H9 (cell line): ENCODE measurements at regions not wholly inside any gene's neighbourhood (a gene's known extent, or its start where the extent isn't known, plus 50 kb on each side); places are given as distances from the start of the nearest gene placed in this dataset.

ENCODE experiments used
- DNase-seq: peaks from one replicate; pipeline ENCODE4 v3.0.0-alpha.2; 2017
- H2AFZ ChIP-seq: one replicate; pipeline ENCODE4 v1.6.1; 2013; ENCODE audit warnings: mild to moderate bottlenecking, low read length, control low read depth, moderate library complexity
- H2AK5ac ChIP-seq: 2 replicates; pipeline ENCODE4 v1.6.1; 2013; ENCODE audit warnings: low read length, control low read depth, mixed read lengths; ENCODE audit not compliant: insufficient read length
- H2BK120ac ChIP-seq: one replicate; pipeline ENCODE4 v1.6.1; 2013; ENCODE audit warnings: low read depth, mild to moderate bottlenecking, low read length, control low read depth, inconsistent platforms; ENCODE audit not compliant: poor library complexity, severe bottlenecking
- H2BK12ac ChIP-seq: 2 replicates; pipeline ENCODE4 v1.6.1; 2013; ENCODE audit warnings: low read length, control low read depth, mixed read lengths, low read depth; ENCODE audit not compliant: insufficient read length
- H2BK15ac ChIP-seq: 2 replicates; pipeline ENCODE4 v1.6.1; 2013; ENCODE audit warnings: low read depth, low read length, control low read depth
- H2BK20ac ChIP-seq: one replicate; pipeline ENCODE4 v1.6.1; 2013; ENCODE audit warnings: low read depth, mild to moderate bottlenecking, low read length, control low read depth, inconsistent platforms; ENCODE audit not compliant: poor library complexity, severe bottlenecking
- H2BK5ac ChIP-seq: 2 replicates; pipeline ENCODE4 v1.6.1; 2013; ENCODE audit warnings: low read length, control low read depth, mixed read lengths; ENCODE audit not compliant: insufficient read length
- H3K14ac ChIP-seq: 2 replicates; pipeline ENCODE4 v1.6.1; 2013; ENCODE audit warnings: low read length, control low read depth; ENCODE audit not compliant: insufficient read depth
- H3K18ac ChIP-seq: 2 replicates; pipeline ENCODE4 v1.6.1; 2013; ENCODE audit warnings: low read depth, mild to moderate bottlenecking, mixed read lengths, low read length, control low read depth; ENCODE audit not compliant: insufficient read length
- H3K23ac ChIP-seq: 2 replicates; pipeline ENCODE4 v1.6.1; 2013; ENCODE audit warnings: low read length, control low read depth, mixed read lengths, low read depth; ENCODE audit not compliant: insufficient read length
- H3K23me2 ChIP-seq: 2 replicates; pipeline ENCODE4 v1.6.1; 2013; ENCODE audit warnings: low read depth, mild to moderate bottlenecking, mixed read lengths, low read length, control low read depth; ENCODE audit not compliant: insufficient read length, poor library complexity, severe bottlenecking
- H3K27ac ChIP-seq: 2 replicates; pipeline ENCODE4 v1.5.1; 2013; ENCODE audit warnings: low read length, control low read depth, mixed read lengths, low read depth; ENCODE audit not compliant: insufficient read length
- H3K27me3 ChIP-seq: 2 replicates; pipeline ENCODE4 v1.6.1; 2013; ENCODE audit warnings: low read length, control low read depth, inconsistent platforms; ENCODE audit not compliant: insufficient read depth
- H3K4ac ChIP-seq: 2 replicates; pipeline ENCODE4 v1.6.1; 2013; ENCODE audit warnings: low read depth, mild to moderate bottlenecking, control low read depth, inconsistent platforms, low read length, moderate library complexity
- H3K4me1 ChIP-seq: 2 replicates; pipeline ENCODE4 v1.6.1; 2013; ENCODE audit warnings: low read length, control low read depth, inconsistent platforms; ENCODE audit not compliant: insufficient read depth
- H3K4me2 ChIP-seq: 2 replicates; pipeline ENCODE4 v1.6.1; 2013; ENCODE audit warnings: low read length, control low read depth, mixed read lengths; ENCODE audit not compliant: insufficient read length, insufficient read depth
- H3K56ac ChIP-seq: 2 replicates; pipeline ENCODE4 v1.6.1; 2013; ENCODE audit warnings: low read depth, mild to moderate bottlenecking, mixed read lengths, low read length, control low read depth; ENCODE audit not compliant: insufficient read length
- H3K79me1 ChIP-seq: 2 replicates; pipeline ENCODE4 v1.6.1; 2013; ENCODE audit warnings: low read depth, mild to moderate bottlenecking, moderate library complexity, low read length, control low read depth, inconsistent platforms; ENCODE audit not compliant: insufficient read depth, poor library complexity, severe bottlenecking
- H3K79me2 ChIP-seq: 2 replicates; pipeline ENCODE4 v1.6.1; 2013; ENCODE audit warnings: low read length, control low read depth, inconsistent platforms; ENCODE audit not compliant: insufficient read depth
- H3K9ac ChIP-seq: 2 replicates; pipeline ENCODE4 v1.6.1; 2013; ENCODE audit warnings: low read length, control low read depth, mixed read lengths; ENCODE audit not compliant: insufficient read length; ENCODE audit errors: extremely low read depth
- H3K9me3 ChIP-seq: one replicate; pipeline ENCODE4 v1.6.1; 2013; ENCODE audit warnings: low read depth, low read length, inconsistent platforms; ENCODE audit not compliant: control insufficient read depth
- H3T11ph ChIP-seq: one replicate; pipeline ENCODE4 v1.6.1; 2013; ENCODE audit warnings: mild to moderate bottlenecking, low read length, control low read depth, inconsistent platforms
- H4K20me1 ChIP-seq: one replicate; pipeline ENCODE4 v1.6.1; 2013; ENCODE audit not compliant: control insufficient read depth, insufficient read length, insufficient read depth
- H4K5ac ChIP-seq: 2 replicates; pipeline ENCODE4 v1.6.1; 2013; ENCODE audit warnings: low read depth, mild to moderate bottlenecking, mixed read lengths, low read length, control low read depth; ENCODE audit not compliant: insufficient read length
- H4K8ac ChIP-seq: replicated peaks from 2 replicates; pipeline ENCODE4 v1.6.1; 2013; ENCODE audit warnings: low read length, control low read depth, mixed read lengths, low read depth; ENCODE audit not compliant: insufficient read length
- H4K91ac ChIP-seq: 2 replicates; pipeline ENCODE4 v1.6.1; 2013; ENCODE audit warnings: low read depth, mild to moderate bottlenecking, moderate library complexity, mixed read lengths, low read length, control low read depth; ENCODE audit not compliant: insufficient read length
- H3K27ac Mint-ChIP-seq, 3 experiments: 2 replicates in 2 of 3; 3 replicates in 1 of 3; pipeline ENCODE4 v1.8.0; 2020 to 2021; ENCODE audit warnings: mixed read lengths in 3 of 3, mild to moderate bottlenecking in 1 of 3, moderate library complexity in 1 of 3
- H3K27me3 Mint-ChIP-seq: 2 replicates; pipeline ENCODE4 v1.8.0; 2021; ENCODE audit warnings: low read depth, mild to moderate bottlenecking, moderate library complexity, mixed read lengths
- H3K36me3 Mint-ChIP-seq, 3 experiments: 2 replicates in 2 of 3; 3 replicates in 1 of 3; pipeline ENCODE4 v1.8.0; 2020 to 2021; ENCODE audit warnings: low read depth in 3 of 3, mixed read lengths in 3 of 3; ENCODE audit not compliant: insufficient read depth in 1 of 3
- H3K4me1 Mint-ChIP-seq, 2 experiments: 2 replicates each; pipeline ENCODE4 v1.8.0; 2020; ENCODE audit warnings: mixed read lengths in 2 of 2
- H3K4me3 Mint-ChIP-seq, 2 experiments: 2 replicates in 1 of 2; 3 replicates in 1 of 2; pipeline ENCODE4 v1.8.0; 2020 to 2021; ENCODE audit warnings: mild to moderate bottlenecking in 2 of 2, mixed read lengths in 2 of 2, moderate library complexity in 1 of 2
- H3K9me3 Mint-ChIP-seq, 2 experiments: 2 replicates in 1 of 2; 3 replicates in 1 of 2; pipeline ENCODE4 v1.8.0; 2020; ENCODE audit warnings: mild to moderate bottlenecking in 2 of 2, mixed read lengths in 2 of 2, moderate library complexity in 1 of 2
- CTCF ChIP-seq: fragments of 200-600 bp; sonication (generic); conservative IDR thresholded peaks from 3 replicates; pipeline ENCODE4 v1.8.0; 2021; ENCODE audit warnings: antibody characterized with exemption, mild to moderate bottlenecking
- WGBS: extraction: QIAGEN DNeasy Blood & Tissue Kit; methylation state at CpG from one replicate; pipeline ENCODE4 v1.1.7; 2013; ENCODE audit warnings: missing lambda C conversion rate, low lambda C conversion rate, mixed read lengths; ENCODE audit not compliant: insufficient read length; ENCODE audit errors: extremely low coverage; 5-methylcytosine and 5-hydroxymethylcytosine counted together

- Histone ChIP-seq H4K20me1 (no peaks in the 10 kb centered on the region), H4K91ac (no peak overlapping the region), H3K4ac (no peak overlapping the region), H3K27ac (no peak overlapping the region), H3K4me2 (no peak overlapping the region), H3K23ac (no peak overlapping the region), H3K27me3 (no peaks in the 10 kb centered on the region), H4K8ac (no peak overlapping the region), H3K56ac (no peak overlapping the region), H2BK12ac (no peak overlapping the region), H3K14ac (no peak overlapping the region), H3K9me3 (no peaks in the 10 kb centered on the region), H3K18ac (no peak overlapping the region), H4K5ac (no peak overlapping the region), H3K4me1 (no peaks in the 10 kb centered on the region), H3T11ph (no peak overlapping the region), H2AFZ (no peak overlapping the region), H2BK120ac (no peak overlapping the region), H2AK5ac (no peak overlapping the region), H3K79me1 (no peaks in the 10 kb centered on the region), H3K79me2 (no peaks in the 10 kb centered on the region; the same call in 1 of the 2 replicates), H2BK5ac (no peak overlapping the region), H3K9ac (no peak overlapping the region), H2BK15ac (no peak overlapping the region), H2BK20ac (no peak overlapping the region), H3K23me2 (no peaks in the 10 kb centered on the region)
- Mint-ChIP-seq H3K27ac (no peak overlapping the region), H3K27me3 (no peaks in the 10 kb centered on the region), H3K4me1 (peaks cover 0 to 3% of the 10 kb centered on the region in 2 experiments; a peak in 2 of 4 replicates), H3K4me3 (no peak overlapping the region), H3K36me3 (peaks cover 0 to 2% (median 0%) of the 10 kb centered on the region in 3 experiments; a peak in 1 of 7 replicates), H3K9me3 (peaks cover 2% of the 10 kb centered on the region in 2 experiments)
- DNase-seq = no peak
- TF ChIP-seq CTCF = no peak
- no CpG with 5 or more reads among the region's 3 CpGs for WGBS
Observed at GRCh38 chr1:209506101-209506500, 77.4 kb upstream of the CAMK1G start.
